Spleen (tissue), 7 donors: ENCODE measurements at regions not wholly inside any gene's neighbourhood (a gene's known extent, or its start where the extent isn't known, plus 50 kb on each side); places are given as distances from the start of the nearest gene placed in this dataset.

Experiments used
- CTCF ChIP-seq, 11 experiments: fragments of 200-600 bp in 7 of 11; fragments of 450-650 bp in 4 of 11; sonication (generic) in 4 of 11; IDR thresholded peaks in 8 of 11; conservative IDR thresholded peaks in 3 of 11; 1 replicate in 7 of 11; 2 replicates in 4 of 11; pipeline versions ENCODE4 v1.4.0 to v1.8.0; 2016 to 2021; ENCODE audit warnings: antibody characterized with exemption in 11 of 11, inconsistent platforms in 4 of 11, mild to moderate bottlenecking in 1 of 11
- POLR2A ChIP-seq, 3 donors: fragments of 450-650 bp; IDR thresholded peaks; one replicate each; pipeline ENCODE4 v1.5.1; 2017; ENCODE audit warnings: antibody characterized with exemption in 3 of 3, mild to moderate bottlenecking in 1 of 3
- donor health status: DM: no; HTN: no; CAD: no; lungs with moderate emphysema.
- donor health status: DM: no; HTN: no; CAD: no.
- donor health status: DM: no; HTN: no; CAD: no.

DNA sequence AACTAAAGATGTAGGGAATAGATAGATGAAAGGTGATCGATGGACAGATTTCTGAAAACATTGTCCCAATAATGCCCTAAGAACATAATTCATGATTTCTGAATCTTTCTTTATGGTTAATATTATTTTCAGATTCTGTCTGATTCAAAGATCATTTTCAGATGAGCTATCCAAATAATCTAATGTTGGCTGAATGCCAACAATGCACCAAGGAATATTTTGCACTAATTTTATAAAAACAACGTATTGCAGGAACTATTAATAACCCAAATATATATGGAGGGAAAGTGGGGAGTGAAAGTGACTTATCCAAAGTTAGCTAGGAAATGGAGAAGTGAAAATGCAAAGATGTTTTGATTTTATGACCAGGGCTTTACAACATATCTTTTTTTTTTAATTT, 1675.5 kb downstream of the STIM2 start:
- TF ChIP-seq CTCF (IDR thresholded peaks at IDR 0.05 in 8 of 11, conservative IDR thresholded peaks at IDR 0.05 in 3 of 11) (no peak), POLR2A (IDR thresholded peaks at IDR 0.05) (no peak)
